PC-9 (cell line): ENCODE measurements at regions not wholly inside any gene's neighbourhood (a gene's known extent, or its start where the extent isn't known, plus 50 kb on each side); places are given as distances from the start of the nearest gene placed in this dataset.

Experiments
- EZH2 ChIP-seq: fragments of 200-600 bp; sonication (generic); IDR thresholded peaks from 2 replicates; pipeline ENCODE4 v1.8.0; 2017; ENCODE audit warnings: antibody characterized with exemption, low read depth
- TF ChIP-seq, protein P1 (sequence below): fragments of 200-600 bp; sonication (generic); conservative IDR thresholded peaks from 2 replicates; pipeline ENCODE4 v1.6.1; 2017; ENCODE audit warnings: mixed run types, antibody characterized with exemption, mild to moderate bottlenecking, moderate library complexity

DNA sequence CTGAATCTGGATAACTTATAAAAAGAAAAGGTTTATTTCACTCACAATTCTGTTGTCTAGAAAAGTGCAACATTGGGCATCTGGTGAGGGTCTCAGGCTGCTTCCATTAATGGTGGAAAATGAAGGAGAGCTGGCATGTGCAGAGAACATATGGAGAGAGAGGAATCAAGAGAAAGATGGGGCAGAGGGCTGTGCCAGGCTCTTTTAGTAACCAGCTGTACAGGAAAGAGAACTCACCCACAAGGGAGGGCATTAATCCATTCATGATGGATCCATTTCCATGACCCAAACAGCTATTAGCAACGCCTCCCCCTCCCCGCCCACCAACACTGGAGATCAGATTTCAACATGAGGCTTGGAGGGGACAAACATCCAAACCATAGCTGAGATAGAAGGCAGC lies 61.7 kb upstream of the LYZL1 start:
- TF ChIP-seq, protein P1, sequence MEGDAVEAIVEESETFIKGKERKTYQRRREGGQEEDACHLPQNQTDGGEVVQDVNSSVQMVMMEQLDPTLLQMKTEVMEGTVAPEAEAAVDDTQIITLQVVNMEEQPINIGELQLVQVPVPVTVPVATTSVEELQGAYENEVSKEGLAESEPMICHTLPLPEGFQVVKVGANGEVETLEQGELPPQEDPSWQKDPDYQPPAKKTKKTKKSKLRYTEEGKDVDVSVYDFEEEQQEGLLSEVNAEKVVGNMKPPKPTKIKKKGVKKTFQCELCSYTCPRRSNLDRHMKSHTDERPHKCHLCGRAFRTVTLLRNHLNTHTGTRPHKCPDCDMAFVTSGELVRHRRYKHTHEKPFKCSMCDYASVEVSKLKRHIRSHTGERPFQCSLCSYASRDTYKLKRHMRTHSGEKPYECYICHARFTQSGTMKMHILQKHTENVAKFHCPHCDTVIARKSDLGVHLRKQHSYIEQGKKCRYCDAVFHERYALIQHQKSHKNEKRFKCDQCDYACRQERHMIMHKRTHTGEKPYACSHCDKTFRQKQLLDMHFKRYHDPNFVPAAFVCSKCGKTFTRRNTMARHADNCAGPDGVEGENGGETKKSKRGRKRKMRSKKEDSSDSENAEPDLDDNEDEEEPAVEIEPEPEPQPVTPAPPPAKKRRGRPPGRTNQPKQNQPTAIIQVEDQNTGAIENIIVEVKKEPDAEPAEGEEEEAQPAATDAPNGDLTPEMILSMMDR, result no peak
- TF ChIP-seq EZH2, result no peak
